IMR-90 (cell line): ENCODE measurements at regions not wholly inside any gene's neighbourhood (a gene's known extent, or its start where the extent isn't known, plus 50 kb on each side); places are given as distances from the start of the nearest gene placed in this dataset.
"Not testable (repeated sequence)": the region's sequence is repeated elsewhere in the genome, so short reads cannot be mapped to it uniquely, and the experiment has no call there.

Experiments used
- ATAC-seq: fragments of 200-7000 bp; cut with Tn5 transposase; 2 replicates; pipeline ENCODE4 v1.9.1; 2020; ENCODE audit warnings: low read depth, mild to moderate bottlenecking, moderate library complexity
- BruUV-seq: library from RNA; stranded (reverse); fragments of 400-500 nt; replicated peaks from 2 replicates; lab custom pipeline; 2021; lab: Mats Ljungman, UMichigan
- CTCF ChIA-PET: fragments of 300-600 bp; formaldehyde crosslinking; extraction: SDS; loops from one replicate; lab custom pipeline; 2021; ENCODE audit warnings: antibody characterized with exemption; lab: Yijun Ruan, JAX
- POLR2A ChIA-PET: fragments of 300-600 bp; sonication (Branson Sonifier 250); formaldehyde crosslinking; loops from one replicate; lab custom pipeline; 2022; ENCODE audit warnings: antibody characterized with exemption; ENCODE audit not compliant: unreplicated experiment; lab: Charles Lee
- DNase-seq: peaks from one replicate; pipeline ENCODE4 v3.0.0; 2013
- H2AFZ ChIP-seq: replicated peaks from 2 replicates; pipeline ENCODE3; 2013; ENCODE audit warnings: low read length, mild to moderate bottlenecking; ENCODE audit not compliant: poor library complexity
- H2AK5ac ChIP-seq: 2 replicates; pipeline ENCODE4 v1.6.1; 2013; ENCODE audit warnings: low read depth, low read length, inconsistent platforms
- H2AK9ac ChIP-seq: replicated peaks from 2 replicates; pipeline ENCODE3; 2013; ENCODE audit warnings: mild to moderate bottlenecking, low read depth, low read length, moderate library complexity; ENCODE audit not compliant: poor library complexity
- H2BK120ac ChIP-seq: 2 replicates; pipeline ENCODE4 v1.6.1; 2013; ENCODE audit warnings: low read depth, low read length, inconsistent platforms
- H2BK15ac ChIP-seq: 3 replicates; pipeline ENCODE4 v1.6.1; 2013; ENCODE audit warnings: low read depth, low read length, inconsistent platforms
- H2BK20ac ChIP-seq: 2 replicates; pipeline ENCODE4 v1.6.1; 2013; ENCODE audit warnings: low read depth, mild to moderate bottlenecking, inconsistent platforms, low read length, moderate library complexity
- H2BK5ac ChIP-seq: 2 replicates; pipeline ENCODE4 v1.6.1; 2013; ENCODE audit warnings: mild to moderate bottlenecking, low read depth, low read length, inconsistent platforms; ENCODE audit not compliant: poor library complexity, severe bottlenecking
- H3K14ac ChIP-seq: replicated peaks from 2 replicates; pipeline ENCODE4 v1.6.1; 2013; ENCODE audit warnings: low read depth, low read length, inconsistent platforms
- H3K18ac ChIP-seq: 2 replicates; pipeline ENCODE4 v1.6.1; 2013; ENCODE audit warnings: low read depth, low read length, control low read depth
- H3K23ac ChIP-seq: 2 replicates; pipeline ENCODE4 v1.6.1; 2013; ENCODE audit warnings: low read depth, low read length, inconsistent platforms
- H3K27ac ChIP-seq: 2 replicates; pipeline ENCODE4 v1.5.1; 2013; ENCODE audit warnings: mild to moderate bottlenecking, control low read depth, low read length; ENCODE audit not compliant: insufficient read depth
- H3K27me3 ChIP-seq: 2 replicates; pipeline ENCODE4 v1.6.1; 2013; ENCODE audit warnings: low read length; ENCODE audit not compliant: control insufficient read depth, insufficient read depth
- H3K36me3 ChIP-seq: 2 replicates; pipeline ENCODE4 v1.6.1; 2013; ENCODE audit warnings: low read length, mixed read lengths; ENCODE audit not compliant: control insufficient read depth, insufficient read depth
- H3K4ac ChIP-seq: 2 replicates; pipeline ENCODE4 v1.6.1; 2013; ENCODE audit warnings: low read depth, low read length, inconsistent platforms
- H3K4me1 ChIP-seq: 2 replicates; pipeline ENCODE4 v1.6.1; 2013; ENCODE audit warnings: low read length, mixed read lengths; ENCODE audit not compliant: control insufficient read depth, insufficient read depth
- H3K4me2 ChIP-seq: 2 replicates; pipeline ENCODE4 v1.6.1; 2013; ENCODE audit warnings: low read depth, mild to moderate bottlenecking, control low read depth, low read length, moderate library complexity
- H3K4me3 ChIP-seq: 2 replicates; pipeline ENCODE4 v1.5.1; 2013; ENCODE audit warnings: low read depth, mild to moderate bottlenecking, control low read depth, low read length, moderate library complexity; ENCODE audit not compliant: insufficient read depth
- H3K56ac ChIP-seq: 2 replicates; pipeline ENCODE4 v1.6.1; 2013; ENCODE audit warnings: low read length, inconsistent platforms; ENCODE audit not compliant: insufficient read depth; ENCODE audit errors: extremely low read depth
- H3K79me1 ChIP-seq, 2 experiments: 2 replicates each; pipeline ENCODE4 v1.6.1; 2013; ENCODE audit warnings: low read length in 2 of 2, inconsistent platforms in 1 of 2, low read depth in 1 of 2
- H3K9ac ChIP-seq: 2 replicates; pipeline ENCODE4 v1.6.1; 2013; ENCODE audit warnings: low read depth, low read length, control low read depth
- H3K9me1 ChIP-seq: 2 replicates; pipeline ENCODE4 v1.6.1; 2013; ENCODE audit warnings: low read length, inconsistent platforms; ENCODE audit not compliant: insufficient read depth
- H3K9me3 ChIP-seq: 2 replicates; pipeline ENCODE4 v1.6.1; 2013; ENCODE audit warnings: low read length; ENCODE audit not compliant: control insufficient read depth, insufficient read depth
- H4K20me1 ChIP-seq: 2 replicates; pipeline ENCODE4 v1.6.1; 2013; ENCODE audit warnings: low read length, inconsistent platforms; ENCODE audit not compliant: insufficient read depth
- H4K5ac ChIP-seq: 2 replicates; pipeline ENCODE4 v1.6.1; 2013; ENCODE audit warnings: mild to moderate bottlenecking, low read depth, low read length, control low read depth
- H4K8ac ChIP-seq, 2 experiments: 2 replicates each; pipeline ENCODE4 v1.6.1; 2013; ENCODE audit warnings: low read depth in 2 of 2, low read length in 2 of 2, control low read depth in 1 of 2, inconsistent platforms in 1 of 2
- H4K91ac ChIP-seq: 2 replicates; pipeline ENCODE4 v1.6.1; 2013; ENCODE audit warnings: low read depth, low read length, inconsistent platforms; ENCODE audit not compliant: insufficient read depth
- CEBPB ChIP-seq: IDR thresholded peaks from 2 replicates; pipeline ENCODE4 v1.6.1; 2012; ENCODE audit warnings: low read depth, low read length, improper control_type of control experiment
- NFE2L2 ChIP-seq: fragments of 150-350 bp; IDR thresholded peaks from 2 replicates; pipeline ENCODE4 v1.6.1; 2016; ENCODE audit warnings: low read depth, mild to moderate bottlenecking, low read length
- RFX5 ChIP-seq: IDR thresholded peaks from 2 replicates; pipeline ENCODE4 v1.8.0; 2012; ENCODE audit warnings: low read depth, mild to moderate bottlenecking, low read length, moderate library complexity
- WGBS, 2 experiments: methylation state at CpG; one replicate each; pipeline versions ENCODE4 v1.1.5 to v1.1.7; 2013; ENCODE audit warnings: missing lambda C conversion rate in 2 of 2; ENCODE audit not compliant: insufficient read length in 1 of 2; ENCODE audit errors: extremely low coverage in 2 of 2; 5-methylcytosine and 5-hydroxymethylcytosine counted together
- dilution Hi-C: fragments of 300-500 bp; cut with HindIII; formaldehyde crosslinking; loops from one replicate; pipeline ENCODE4 v1.14.3; 2018; ENCODE audit warnings: low sequenced_read_pairs; ENCODE audit not compliant: unreplicated experiment
- in situ Hi-C: fragments of 300-500 bp; cut with MboI; formaldehyde crosslinking; loops from 3 replicates; pipeline ENCODE4 v1.14.3; 2019; ENCODE audit warnings: low sequenced_read_pairs, inconsistent platforms, mixed read lengths
- intact Hi-C: fragments of 100-400 bp; cut with micrococcal nuclease; formaldehyde crosslinking; loops from 2 replicates; pipeline ENCODE4 v1.10.0; 2022

DNA sequence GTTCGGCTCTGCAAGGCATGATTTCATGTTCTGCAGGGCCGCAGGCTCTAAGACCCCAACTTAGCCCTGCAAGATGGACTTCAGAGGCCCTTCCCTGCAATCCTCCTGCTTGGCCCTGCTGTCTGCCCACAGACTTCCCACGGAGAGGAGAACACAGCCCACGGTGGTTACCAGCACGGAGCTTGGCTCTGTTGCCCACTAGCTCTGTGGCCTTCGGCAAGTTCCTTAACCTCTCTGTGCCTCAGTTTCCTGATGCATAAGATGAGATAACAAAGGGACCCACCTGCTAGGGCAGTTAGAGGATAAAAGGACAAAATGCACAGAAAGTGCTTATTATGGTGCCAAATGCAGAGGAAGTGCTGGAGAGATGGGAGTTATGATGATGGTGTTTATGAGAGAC is 200.4 kb downstream of the HUNK start:
- in situ Hi-C loops = no loop called here
- Histone ChIP-seq H4K8ac (no peak overlapping the region), H3K9me1 (no peaks in the 10 kb centered on the region), H2BK5ac (no peak overlapping the region), H3K4me3 (no peak overlapping the region), H3K4ac (no peak overlapping the region), H3K4me2 (no peak overlapping the region), H3K79me1 (no peaks in the 10 kb centered on the region), H3K36me3 (no peaks in the 10 kb centered on the region), H4K20me1 (no peaks in the 10 kb centered on the region), H4K5ac (no peak overlapping the region), H3K9me3 (no peaks in the 10 kb centered on the region), H2AFZ (no peak overlapping the region), H3K9ac (no peak overlapping the region), H3K27ac (no peak overlapping the region), H2BK20ac (no peak overlapping the region), H3K18ac (no peak overlapping the region), H3K23ac (no peak overlapping the region), H3K4me1 (no peaks in the 10 kb centered on the region), H2AK5ac (no peak overlapping the region), H2AK9ac (no peak overlapping the region), H2BK15ac (no peak overlapping the region), H4K91ac (no peak overlapping the region), H2BK120ac (no peak overlapping the region), H3K56ac (no peak overlapping the region), H3K27me3 (peaks cover 6% of the 10 kb centered on the region; the same call in 1 of the 2 replicates), H3K14ac (no peak overlapping the region)
- BruUV-seq = no TSS peak
- POLR2A ChIA-PET = no interaction called here
- WGBS, 2 experiments = 80% methylated on average over 3 of the region's 6 CpGs; no CpG with 5 or more reads in 1 of the 2 experiments
- intact Hi-C loops = no loop called here
- DNase-seq = no peak
- dilution Hi-C loops = no loop called here
- TF ChIP-seq CEBPB (no peak), NFE2L2 (no peak), RFX5 (no peak)
- CTCF ChIA-PET = no interaction called here
- ATAC-seq = no peak

DNA sequence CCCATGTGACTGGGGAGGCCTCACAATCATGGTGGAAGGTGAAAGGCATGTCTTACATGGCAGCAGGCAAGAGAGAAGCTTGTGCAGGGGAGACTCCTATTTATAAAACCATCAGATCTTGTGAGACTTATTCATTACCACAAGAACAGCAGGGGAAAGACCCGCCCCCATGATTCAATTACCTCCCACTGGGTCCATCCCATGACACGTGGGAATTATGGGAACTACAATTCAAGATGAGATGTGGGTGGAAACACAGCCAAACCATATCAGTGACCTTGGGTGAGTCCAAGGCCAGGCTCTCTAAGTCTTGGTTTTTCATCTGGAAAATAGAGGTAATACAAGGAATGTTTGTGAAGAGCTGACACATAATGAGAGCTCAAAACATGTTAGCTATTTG is 198.8 kb downstream of the HUNK start:
- H3K14ac ChIP-seq, H3K4me3 ChIP-seq, H3K4me1 ChIP-seq, H3K27me3 ChIP-seq, intact Hi-C loops, DNase-seq, CTCF ChIA-PET, H4K91ac ChIP-seq, H2BK15ac ChIP-seq, in situ Hi-C loops, H4K20me1 ChIP-seq, dilution Hi-C loops, H3K27ac ChIP-seq, H3K56ac ChIP-seq, H3K23ac ChIP-seq, H2AK9ac ChIP-seq, ATAC-seq, H3K4ac ChIP-seq, H3K79me1 ChIP-seq, H3K9me1 ChIP-seq, H2BK5ac ChIP-seq, H2AK5ac ChIP-seq, H3K18ac ChIP-seq, H3K9ac ChIP-seq, H4K8ac ChIP-seq, H3K9me3 ChIP-seq, POLR2A ChIA-PET, H2BK20ac ChIP-seq, H2AFZ ChIP-seq, H3K4me2 ChIP-seq, H3K36me3 ChIP-seq, BruUV-seq, H4K5ac ChIP-seq, H2BK120ac ChIP-seq: not testable (repeated sequence)
- WGBS, 2 experiments = no CpG with 5 or more reads among the region's 2 CpGs
